Bronchial epithelial cell (primary cell): ENCODE measurements at regions not wholly inside any gene's neighbourhood (a gene's known extent, or its start where the extent isn't known, plus 50 kb on each side); places are given as distances from the start of the nearest gene placed in this dataset.

ENCODE experiments used
- DNase-seq: peaks from one replicate; pipeline ENCODE4 v3.0.0-alpha.2; 2010; ENCODE audit warnings: low read depth
- FAIRE-seq: peaks from 2 replicates; lab custom pipeline; 2011; peaks lifted over from hg19 to GRCh38; lab: Jason Lieb, UNC
- H3K27me3 ChIP-seq: 2 replicates; pipeline ENCODE4 v1.5.1; 2011; ENCODE audit warnings: low read length; ENCODE audit not compliant: control insufficient read depth, insufficient read depth
- H3K36me3 ChIP-seq: 2 replicates; pipeline ENCODE4 v1.5.1; 2011; ENCODE audit warnings: low read length; ENCODE audit not compliant: control insufficient read depth, insufficient read depth
- H3K4me3 ChIP-seq: 2 replicates; pipeline ENCODE4 v1.5.1; 2011; ENCODE audit warnings: mild to moderate bottlenecking, low read depth, low read length, control low read depth
- CTCF ChIP-seq: IDR thresholded peaks from 2 replicates; pipeline ENCODE4 v1.5.1; 2011; ENCODE audit warnings: mild to moderate bottlenecking, moderate library complexity, low read length, control low read depth, inconsistent platforms; ENCODE audit not compliant: insufficient read depth, severe bottlenecking

- DNase-seq, result no peak
- TF ChIP-seq CTCF, result no peak
- Histone ChIP-seq H3K4me3 (no peak overlapping the region), H3K36me3 (no peaks in the 10 kb centered on the region), H3K27me3 (no peaks in the 10 kb centered on the region)
- peak; percentile 50 for FAIRE-seq
Measured at GRCh38 chr7:41257660-41258059, 445.2 kb downstream of the INHBA start.

- no peak for FAIRE-seq
Measured at GRCh38 chr7:41256186-41256945, 446.5 kb downstream of the INHBA start.

GRCh38 chr7:41255716-41256115 is 447.2 kb downstream of the INHBA start:
- no peak for DNase-seq
- H3K4me3 ChIP-seq, result no peak overlapping the region
- H3K27me3 ChIP-seq, result no peaks in the 10 kb centered on the region
- H3K36me3 ChIP-seq, result no peaks in the 10 kb centered on the region
- FAIRE-seq, result no peak
- no peak for TF ChIP-seq CTCF

More at GRCh38 chr7:41256186-41256945, 446.5 kb downstream of the INHBA start:
- H3K27me3 ChIP-seq, result no peaks in the 10 kb centered on the region
- no peaks in the 10 kb centered on the region for H3K36me3 ChIP-seq
- peak; percentile 69 for DNase-seq
- no peak overlapping the region for H3K4me3 ChIP-seq
- TF ChIP-seq CTCF, result no peak

GRCh38 chr7:41255113-41255512 is 447.8 kb downstream of the INHBA start:
- FAIRE-seq (no peak), DNase-seq (no peak)
- H3K27me3 ChIP-seq, result no peaks in the 10 kb centered on the region
- no peaks in the 10 kb centered on the region for H3K36me3 ChIP-seq
- no peak for TF ChIP-seq CTCF
- no peak overlapping the region for H3K4me3 ChIP-seq

- no peak for TF ChIP-seq CTCF
- no peaks in the 10 kb centered on the region for H3K36me3 ChIP-seq
- H3K4me3 ChIP-seq, result no peak overlapping the region
- no peaks in the 10 kb centered on the region for H3K27me3 ChIP-seq
- no peak for DNase-seq
- FAIRE-seq, result no peak
Measured at GRCh38 chr7:41252957-41253356, 449.9 kb downstream of the INHBA start.

GRCh38 chr7:41252551-41252950 is 450.3 kb downstream of the INHBA start:
- FAIRE-seq, result no peak

More at GRCh38 chr7:41252551-41252950, 450.3 kb downstream of the INHBA start:
- TF ChIP-seq CTCF, result no peak
- Histone ChIP-seq H3K27me3 (no peaks in the 10 kb centered on the region), H3K36me3 (no peaks in the 10 kb centered on the region), H3K4me3 (no peak overlapping the region)
- no peak for DNase-seq
